GM18870 (cell line): ENCODE measurements at regions not wholly inside any gene's neighbourhood (a gene's known extent, or its start where the extent isn't known, plus 50 kb on each side); places are given as distances from the start of the nearest gene placed in this dataset.
"Not testable (repeated sequence)": the region's sequence is repeated elsewhere in the genome, so short reads cannot be mapped to it uniquely, and the experiment has no call there.

Experiments used
- ATAC-seq: cut with Tn5 transposase; IDR thresholded peaks from one replicate; pipeline ENCODE4 v1.9.1; 2021; ENCODE audit warnings: moderate library complexity; ENCODE audit not compliant: unreplicated experiment

DNA sequence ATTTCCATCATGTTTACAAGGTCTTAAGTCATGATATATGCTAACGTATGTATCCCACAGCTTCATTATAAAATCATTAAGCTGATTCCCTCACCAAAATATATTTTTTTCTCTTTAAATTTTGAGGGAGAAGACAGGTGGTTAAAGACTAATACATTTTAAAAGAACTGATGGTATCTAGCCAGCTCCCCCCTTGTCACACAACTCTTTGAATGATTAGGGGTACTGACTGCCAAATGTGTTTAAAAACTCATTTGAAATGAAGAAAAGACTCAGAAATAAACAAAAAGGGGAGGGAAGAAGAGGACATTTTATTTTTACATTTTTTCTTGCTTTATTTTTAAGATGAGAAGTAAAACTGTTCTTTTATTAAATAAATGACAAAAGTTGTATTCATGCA, 805.3 kb downstream of the SATB2 start:
- no peak for ATAC-seq

DNA sequence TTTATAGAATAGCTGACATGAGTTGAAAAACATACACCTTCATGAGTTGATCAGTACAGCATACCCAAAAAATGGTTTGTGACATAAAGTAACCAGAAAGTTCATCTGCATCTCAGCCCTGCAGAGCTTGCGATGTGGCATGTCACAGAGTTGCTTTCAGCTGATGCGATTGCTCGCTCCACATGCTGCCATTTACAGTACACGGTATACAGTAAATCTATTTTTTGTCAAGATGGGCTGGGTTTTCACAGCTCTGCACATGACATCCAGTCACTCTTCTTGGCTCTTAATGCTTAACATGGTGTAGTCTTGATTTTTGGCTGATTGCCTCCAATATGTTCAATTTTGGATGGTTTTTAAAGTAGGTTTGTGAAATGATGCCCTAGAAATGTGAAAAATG, 811.9 kb downstream of the SATB2 start:
- no peak for ATAC-seq

DNA sequence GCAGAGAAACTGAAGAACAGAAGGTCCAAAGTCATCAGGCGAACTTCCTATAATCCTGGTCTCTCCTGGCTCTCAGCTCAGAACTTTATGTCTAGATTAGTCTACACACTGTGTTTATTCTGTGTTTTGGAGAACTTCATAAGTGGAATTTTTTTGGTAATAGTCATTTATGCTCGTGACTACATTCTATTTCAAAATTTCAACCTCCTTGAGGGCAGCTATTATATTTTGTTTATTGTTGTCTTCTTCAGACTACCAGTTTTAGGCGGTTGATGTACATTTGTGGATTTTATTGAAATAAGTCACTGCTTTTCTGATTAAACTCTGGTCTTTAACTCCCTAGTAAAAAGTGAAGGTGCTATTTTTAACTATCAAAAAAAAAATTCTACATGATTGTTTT, 816.6 kb downstream of the SATB2 start:
- ATAC-seq: no peak

GRCh38 chr2:198640463-198640862, 817.3 kb downstream of the SATB2 start:
- no peak for ATAC-seq

GRCh38 chr2:198639580-198639979, 818.2 kb downstream of the SATB2 start:
- ATAC-seq: no peak

DNA sequence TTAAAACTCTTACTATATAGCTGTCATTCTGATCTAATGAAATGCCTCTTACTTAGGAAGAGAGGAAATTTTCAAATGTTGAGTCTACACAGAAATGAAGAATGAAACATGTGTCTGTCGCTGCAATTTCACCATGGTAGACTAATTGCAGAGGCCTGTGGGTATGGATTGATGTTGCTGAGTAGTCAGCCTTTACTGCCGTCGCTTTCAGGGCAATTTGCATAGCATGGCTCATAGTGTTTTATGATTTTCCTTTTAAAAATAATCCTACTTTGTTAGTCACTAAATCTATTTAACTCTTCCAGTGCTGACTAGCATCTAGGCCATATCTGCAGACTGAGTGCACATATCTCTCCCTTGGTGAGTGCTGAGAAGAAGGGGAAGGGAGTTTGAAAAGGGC, 819.2 kb downstream of the SATB2 start:
- no peak for ATAC-seq

- ATAC-seq: no peak
Observed at GRCh38 chr2:198630384-198630783, 826.0 kb downstream of the PLCL1 start.

GRCh38 chr2:198628596-198628995, 824.2 kb downstream of the PLCL1 start:
- no peak for ATAC-seq

- no peak for ATAC-seq
Observed at GRCh38 chr2:198622986-198623730, 818.8 kb downstream of the PLCL1 start.

DNA sequence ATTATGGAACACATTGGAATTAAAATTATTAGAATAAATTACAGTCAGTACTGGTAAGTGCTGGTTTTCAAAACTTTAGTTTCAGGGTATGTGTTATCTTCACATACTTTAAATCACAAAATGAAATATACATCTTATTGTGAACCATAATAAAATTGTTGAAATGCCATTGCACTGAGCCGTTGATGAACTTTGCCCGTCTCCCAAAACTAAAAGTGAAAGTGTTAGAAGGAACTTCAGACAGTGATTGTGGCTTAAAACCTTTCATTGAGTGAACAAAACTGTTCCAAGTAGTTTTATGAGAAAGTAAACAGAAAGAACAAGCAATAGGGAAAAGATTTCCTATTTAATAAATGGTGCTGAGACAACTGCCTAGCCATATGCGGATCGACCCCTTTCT, 811.6 kb downstream of the PLCL1 start:
- no peak for ATAC-seq

DNA sequence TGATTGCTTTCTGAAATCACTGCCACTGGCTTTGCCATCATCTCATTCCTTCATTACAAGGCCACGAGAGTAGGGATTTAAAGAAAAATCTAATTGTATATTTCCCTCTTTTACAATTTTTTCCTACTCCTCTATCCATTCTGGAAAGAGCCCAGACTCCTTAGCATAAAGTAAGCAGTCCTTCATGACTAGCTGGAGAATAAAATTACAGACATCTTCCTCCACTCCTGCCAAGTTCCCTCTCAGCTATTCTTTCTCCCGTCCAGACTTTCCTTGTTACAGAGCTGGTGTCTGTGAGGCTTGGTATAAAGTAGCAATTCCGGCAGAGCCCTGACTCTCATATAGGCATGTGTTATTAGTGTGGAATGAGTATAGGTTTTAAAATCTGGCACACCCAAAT, 806.8 kb downstream of the PLCL1 start:
- ATAC-seq: no peak

GRCh38 chr2:198604599-198604998, 800.2 kb downstream of the PLCL1 start:
- ATAC-seq: no peak

DNA sequence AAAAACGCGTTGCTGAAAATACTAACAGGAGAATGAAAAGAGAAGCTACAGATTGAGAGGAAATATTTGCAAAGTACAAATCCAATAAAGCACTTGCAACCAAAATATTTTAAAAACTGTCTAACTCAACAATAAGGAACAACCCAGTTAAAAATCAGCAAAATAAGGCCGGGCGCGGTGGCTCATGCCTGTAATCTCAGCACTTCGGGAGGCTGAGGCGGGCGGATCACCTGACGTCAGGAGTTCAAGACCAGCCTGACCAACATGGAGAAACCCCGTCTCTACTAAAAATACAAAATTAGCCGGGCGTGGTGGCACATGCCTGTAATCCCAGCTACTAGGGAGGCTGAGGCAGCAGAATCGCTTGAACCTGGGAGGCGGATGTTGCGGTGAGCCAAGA, 798.6 kb downstream of the PLCL1 start:
- not testable (repeated sequence) for ATAC-seq

- ATAC-seq: no peak
Observed at GRCh38 chr2:198597648-198598047, 793.3 kb downstream of the PLCL1 start.

DNA sequence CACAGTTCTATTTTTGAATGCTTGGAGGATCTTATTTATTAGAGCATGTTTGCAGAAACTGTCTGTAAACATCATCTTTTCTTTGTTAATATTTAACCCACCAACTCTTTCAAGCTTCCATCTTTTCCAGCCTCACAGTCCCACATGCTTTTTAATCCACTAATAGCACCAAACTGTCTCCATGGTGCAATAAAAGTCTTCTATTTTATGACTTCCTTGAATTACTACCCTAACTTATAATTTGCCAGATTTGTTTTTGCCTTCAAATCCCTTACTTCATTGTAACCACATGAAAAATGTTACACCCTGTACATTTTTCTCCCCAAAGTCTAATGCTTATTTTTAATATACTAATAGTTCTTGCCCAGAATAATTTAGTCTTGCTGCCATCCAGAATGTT, 792.6 kb downstream of the PLCL1 start:
- ATAC-seq: no peak

DNA sequence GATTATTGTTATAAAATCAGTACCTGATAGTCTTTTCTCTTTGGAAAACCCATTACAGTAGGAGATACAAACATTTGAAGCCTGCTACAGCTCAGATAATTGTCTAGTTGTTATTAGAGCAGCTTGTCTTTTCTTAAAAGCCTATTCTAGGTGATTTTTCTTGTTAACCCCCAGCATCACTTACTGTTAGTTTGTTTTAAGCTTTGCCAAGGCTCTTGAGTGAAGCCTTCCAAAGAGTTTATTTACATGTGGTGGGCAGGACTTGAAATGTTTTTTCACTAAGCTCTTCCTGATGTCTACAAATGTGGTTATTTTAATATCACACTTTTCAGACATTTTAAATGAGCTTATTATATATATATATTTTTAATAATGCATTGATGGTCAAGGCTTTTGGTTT, 791.3 kb downstream of the PLCL1 start:
- ATAC-seq: no peak

GRCh38 chr2:198591586-198591985, 787.2 kb downstream of the PLCL1 start:
- no peak for ATAC-seq

DNA sequence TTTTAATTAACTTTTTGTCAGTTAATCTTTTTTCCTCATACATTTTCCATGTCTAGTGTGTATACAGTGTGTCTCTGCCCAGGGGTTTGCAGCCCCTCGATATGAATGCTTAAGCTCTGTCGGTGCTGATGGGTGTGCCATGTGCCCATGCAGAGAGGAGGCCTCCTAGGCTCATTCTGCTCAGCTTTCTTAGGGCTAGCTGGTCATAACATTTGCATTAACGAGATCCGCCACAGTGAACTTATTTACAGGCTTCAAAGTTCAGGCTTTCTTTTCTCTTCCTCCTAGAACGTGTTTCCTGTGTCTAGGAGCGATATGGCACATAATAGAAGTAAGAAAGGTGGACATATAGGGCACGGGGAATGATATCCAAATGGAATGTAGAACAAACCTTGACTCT, 783.3 kb downstream of the PLCL1 start:
- ATAC-seq: no peak

GRCh38 chr2:198587240-198587639, 782.8 kb downstream of the PLCL1 start:
- no peak for ATAC-seq

GRCh38 chr2:198571393-198571792, 767.0 kb downstream of the PLCL1 start:
- ATAC-seq: no peak

DNA sequence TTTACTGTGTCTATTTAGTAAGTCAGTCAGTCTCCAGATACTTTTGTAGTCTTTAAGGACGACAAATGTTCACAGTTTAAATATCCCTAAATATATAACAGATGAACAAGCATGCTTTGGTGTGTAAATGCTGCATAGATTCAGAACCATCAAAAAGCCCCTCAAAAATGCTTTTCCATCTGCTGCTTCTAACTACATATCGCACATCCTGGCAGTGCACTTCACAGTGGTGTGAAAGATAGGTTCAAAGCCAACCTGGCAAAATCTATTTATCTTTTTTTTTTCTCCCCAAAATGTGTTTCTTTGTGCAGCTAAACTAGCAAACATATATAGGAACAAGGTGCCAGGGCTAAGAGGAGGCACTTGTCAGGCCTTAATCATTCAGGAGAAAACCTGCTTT, 753.8 kb downstream of the PLCL1 start:
- no peak for ATAC-seq

GRCh38 chr2:198546122-198546521, 741.7 kb downstream of the PLCL1 start:
- no peak for ATAC-seq

GRCh38 chr2:198545411-198545810, 741.0 kb downstream of the PLCL1 start:
- ATAC-seq: no peak
